ENCODE measurements at regions not wholly inside any gene's neighbourhood (a gene's known extent, or its start where the extent isn't known, plus 50 kb on each side); places are given as distances from the start of the nearest gene placed in this dataset.
"Not testable (repeated sequence)": the region's sequence is repeated elsewhere in the genome, so short reads cannot be mapped to it uniquely, and the experiment has no call there.

GRCh38 chr1:239977416-239977815, 114.3 kb upstream of the FMN2 start:
- no peak for DNase-seq (ENCODE audit: low read depth in 1 of 2, low spot score in 1 of 2)

GRCh38 chr1:239979456-239979855, 112.2 kb upstream of the FMN2 start:
- DNase-seq (ENCODE audit: low read depth in 1 of 2, low spot score in 1 of 2) = no peak

- no peak for DNase-seq (ENCODE audit: low read depth in 1 of 2, low spot score in 1 of 2)
Measured at GRCh38 chr1:239982762-239983161, 108.9 kb upstream of the FMN2 start.

- no peak for DNase-seq (ENCODE audit: low read depth in 1 of 2, low spot score in 1 of 2)
Measured at GRCh38 chr1:239985044-239985443, 106.6 kb upstream of the FMN2 start.

GRCh38 chr1:239987103-239987745, 104.5 kb upstream of the FMN2 start:
- no peak for DNase-seq (ENCODE audit: low read depth in 1 of 2, low spot score in 1 of 2)

GRCh38 chr1:239989990-239990389, 101.7 kb upstream of the FMN2 start:
- no peak for DNase-seq (ENCODE audit: low read depth in 1 of 2, low spot score in 1 of 2)

- DNase-seq (ENCODE audit: low read depth in 1 of 2, low spot score in 1 of 2) = not testable (repeated sequence)
Measured at GRCh38 chr1:239992566-239992965, 99.1 kb upstream of the FMN2 start.

GRCh38 chr1:239993366-239993765, 98.3 kb upstream of the FMN2 start:
- no peak for DNase-seq (ENCODE audit: low read depth in 1 of 2, low spot score in 1 of 2)

GRCh38 chr1:239995281-239995680, 96.4 kb upstream of the FMN2 start:
- DNase-seq (ENCODE audit: low read depth in 1 of 2, low spot score in 1 of 2) = no peak

GRCh38 chr1:239997160-239997514, 94.5 kb upstream of the FMN2 start:
- no peak for DNase-seq (ENCODE audit: low read depth in 1 of 2, low spot score in 1 of 2)

GRCh38 chr1:239997515-239998311, 94.0 kb upstream of the FMN2 start:
- no peak for DNase-seq (ENCODE audit: low read depth in 1 of 2, low spot score in 1 of 2)

- no peak for DNase-seq (ENCODE audit: low read depth in 1 of 2, low spot score in 1 of 2)
Measured at GRCh38 chr1:239998312-239998649, 93.4 kb upstream of the FMN2 start.

GRCh38 chr1:239999170-239999569, 92.5 kb upstream of the FMN2 start:
- DNase-seq (ENCODE audit: low read depth in 1 of 2, low spot score in 1 of 2) = no peak

- DNase-seq (ENCODE audit: low read depth in 1 of 2, low spot score in 1 of 2) = no peak
Measured at GRCh38 chr1:240000634-240001033, 91.0 kb upstream of the FMN2 start.

- DNase-seq (ENCODE audit: low read depth in 1 of 2, low spot score in 1 of 2) = no peak
Measured at GRCh38 chr1:240001177-240001740, 90.4 kb upstream of the FMN2 start.

- DNase-seq (ENCODE audit: low read depth in 1 of 2, low spot score in 1 of 2) = no peak
Measured at GRCh38 chr1:240004086-240004749, 87.5 kb upstream of the FMN2 start.

GRCh38 chr1:240005997-240006650, 85.6 kb upstream of the FMN2 start:
- no peak for DNase-seq (ENCODE audit: low read depth in 1 of 2, low spot score in 1 of 2)

GRCh38 chr1:240008298-240008697, 83.4 kb upstream of the FMN2 start:
- DNase-seq (ENCODE audit: low read depth in 1 of 2, low spot score in 1 of 2) = no peak

GRCh38 chr1:240014051-240014450, 77.6 kb upstream of the FMN2 start:
- DNase-seq (ENCODE audit: low read depth in 1 of 2, low spot score in 1 of 2) = no peak

GRCh38 chr1:240018617-240019016, 73.1 kb upstream of the FMN2 start:
- DNase-seq (ENCODE audit: low read depth in 1 of 2, low spot score in 1 of 2) = no peak

GRCh38 chr1:240019524-240019923, 72.2 kb upstream of the FMN2 start:
- DNase-seq (ENCODE audit: low read depth in 1 of 2, low spot score in 1 of 2) = no peak

GRCh38 chr1:240020871-240021270, 70.8 kb upstream of the FMN2 start:
- DNase-seq (ENCODE audit: low read depth in 1 of 2, low spot score in 1 of 2) = no peak
